EH (cell line): ENCODE measurements at regions not wholly inside any gene's neighbourhood (a gene's known extent, or its start where the extent isn't known, plus 50 kb on each side); places are given as distances from the start of the nearest gene placed in this dataset.

ENCODE experiments used
- DNase-seq: peaks from one replicate; pipeline ENCODE4 v3.0.0-alpha.2; 2015; ENCODE audit warnings: low read depth

DNA sequence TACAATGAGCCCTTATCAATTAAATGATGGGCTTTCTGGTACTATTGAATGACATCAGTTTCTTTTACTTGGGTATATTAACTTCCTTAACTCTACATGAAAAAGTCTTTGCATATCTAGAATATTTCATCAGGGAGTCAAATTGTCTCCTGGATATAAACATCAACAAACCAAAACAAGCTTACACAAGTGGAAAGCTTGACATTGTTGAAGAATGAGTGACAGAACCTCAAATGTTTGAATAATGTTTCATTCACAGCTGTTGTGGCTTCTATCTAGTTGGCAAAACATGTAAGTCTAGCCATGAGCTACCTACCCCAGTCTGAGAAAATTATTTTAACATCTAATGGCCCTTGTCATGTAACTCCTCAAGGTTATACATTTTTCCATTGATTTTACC lies 604.8 kb upstream of the ADAMTS5 start:
- peak; percentile 90 for DNase-seq

DNA sequence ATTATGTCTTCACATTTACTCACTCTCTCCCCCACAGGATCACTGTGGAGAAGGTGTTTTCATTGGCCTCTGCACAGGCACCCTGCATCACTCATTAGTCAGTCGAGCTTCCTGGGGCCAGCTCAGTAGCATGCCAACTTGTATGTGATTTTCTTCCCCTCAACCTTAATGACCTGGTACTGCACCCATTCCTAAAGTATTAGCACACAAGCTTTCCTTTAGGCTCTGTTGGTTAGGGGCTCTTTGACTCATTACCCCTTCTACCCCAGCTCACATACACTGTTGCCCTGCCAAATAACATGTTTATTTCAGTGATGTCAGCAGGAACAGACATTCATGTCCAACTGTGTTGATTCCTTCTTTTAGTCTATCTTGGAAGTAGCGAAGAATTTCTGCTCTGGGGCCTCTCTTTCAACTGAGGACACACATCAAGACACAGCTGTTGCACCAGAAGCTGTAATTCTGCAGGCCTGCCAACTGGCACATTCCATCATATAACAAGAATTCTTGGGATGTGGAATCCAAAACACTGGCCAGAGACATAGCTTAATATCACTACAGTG lies 603.5 kb upstream of the ADAMTS5 start:
- peak; percentile 96 for DNase-seq

GRCh38 chr21:27569831-27570230 lies 602.9 kb upstream of the ADAMTS5 start:
- peak; percentile 60 for DNase-seq

DNA sequence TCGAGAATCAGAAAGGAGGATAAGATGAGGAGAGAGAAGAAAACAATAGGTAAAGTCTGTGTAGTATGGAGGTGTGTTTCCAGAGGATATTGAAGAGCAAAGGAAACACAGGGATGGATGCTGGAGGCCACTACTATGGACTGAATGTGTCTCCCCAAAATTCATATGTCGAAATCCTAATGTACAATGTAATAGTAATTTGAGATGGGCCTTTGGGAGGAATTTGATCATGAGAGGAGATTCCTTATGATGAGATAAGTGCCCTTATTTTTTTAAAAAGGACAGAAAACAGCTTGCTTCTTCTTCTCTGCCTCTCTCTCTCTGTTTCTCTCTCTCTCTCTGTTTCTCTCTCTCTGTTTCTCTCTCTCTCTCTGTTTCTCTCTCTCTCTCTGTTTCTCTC lies 602.2 kb upstream of the ADAMTS5 start:
- peak; percentile 47 for DNase-seq

DNA sequence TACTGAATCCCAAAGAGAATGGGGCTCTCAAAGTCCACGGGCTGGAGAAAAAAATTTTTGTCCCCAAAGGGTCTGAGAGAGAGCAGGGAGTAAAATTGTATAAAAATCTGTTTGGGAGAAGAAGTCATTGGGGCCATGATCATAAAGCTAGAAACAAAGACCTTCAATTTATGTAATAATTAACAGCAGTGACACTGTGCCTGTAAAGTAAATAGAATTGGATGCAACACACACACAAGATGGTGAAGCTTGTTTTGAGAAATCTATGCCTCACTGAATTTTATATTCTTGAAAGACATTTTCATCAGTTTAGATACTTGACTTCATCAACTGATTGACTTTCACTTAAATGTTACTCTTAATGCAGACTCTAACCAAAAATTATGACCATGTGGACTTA lies 600.5 kb upstream of the ADAMTS5 start:
- no peak for DNase-seq

- DNase-seq, result no peak
These were observed 599.6 kb upstream of the ADAMTS5 start for GRCh38 chr21:27566521-27566920.

- DNase-seq, result no peak
These were observed 598.5 kb upstream of the ADAMTS5 start for GRCh38 chr21:27565364-27565763.

- peak; percentile 83 for DNase-seq
These were observed 597.9 kb upstream of the ADAMTS5 start for GRCh38 chr21:27564684-27565301.

- no peak for DNase-seq
These were observed 595.4 kb upstream of the ADAMTS5 start for GRCh38 chr21:27562303-27562702.

- DNase-seq, result no peak
These were observed 594.2 kb upstream of the ADAMTS5 start for GRCh38 chr21:27561116-27561515.

- DNase-seq, result peak; percentile 49
These were observed 590.5 kb upstream of the ADAMTS5 start for GRCh38 chr21:27557356-27557755.

GRCh38 chr21:27555996-27556395 lies 589.1 kb upstream of the ADAMTS5 start:
- DNase-seq, result peak; percentile 72

- DNase-seq, result peak; percentile 35
These were observed 583.4 kb upstream of the ADAMTS5 start for GRCh38 chr21:27550287-27550686.

- DNase-seq, result no peak
These were observed 581.6 kb upstream of the ADAMTS5 start for GRCh38 chr21:27548486-27548885.

GRCh38 chr21:27545754-27546349 lies 579.0 kb upstream of the ADAMTS5 start:
- DNase-seq, result no peak

- peak; percentile 81 for DNase-seq
These were observed 575.2 kb upstream of the ADAMTS5 start for GRCh38 chr21:27542126-27542525.

GRCh38 chr21:27536319-27536718 lies 569.4 kb upstream of the ADAMTS5 start:
- DNase-seq, result peak; percentile 62

- no peak for DNase-seq
These were observed 568.3 kb upstream of the ADAMTS5 start for GRCh38 chr21:27535188-27535587.

DNA sequence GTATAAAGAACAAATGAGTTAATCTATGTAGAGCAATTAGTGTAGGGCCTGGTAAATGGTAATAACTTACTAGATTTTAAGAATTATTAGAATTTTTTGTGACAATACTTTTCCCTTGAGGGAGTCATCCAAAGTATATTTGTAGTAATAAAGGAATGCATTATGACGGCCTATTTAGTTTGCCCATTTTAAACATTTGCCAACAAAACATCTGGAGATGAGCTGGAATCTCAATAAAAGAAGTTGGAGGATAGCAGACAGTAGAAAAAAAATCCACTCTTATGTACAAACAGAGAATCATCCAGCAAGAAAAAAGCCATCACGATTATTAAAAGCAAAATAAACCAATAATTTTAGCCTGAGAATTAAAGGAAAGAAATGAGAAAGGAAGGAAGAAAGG lies 567.3 kb upstream of the ADAMTS5 start:
- no peak for DNase-seq

GRCh38 chr21:27532076-27532475 lies 565.2 kb upstream of the ADAMTS5 start:
- DNase-seq, result peak; percentile 59

- peak; percentile 65 for DNase-seq
These were observed 561.8 kb upstream of the ADAMTS5 start for GRCh38 chr21:27528697-27529096.

DNA sequence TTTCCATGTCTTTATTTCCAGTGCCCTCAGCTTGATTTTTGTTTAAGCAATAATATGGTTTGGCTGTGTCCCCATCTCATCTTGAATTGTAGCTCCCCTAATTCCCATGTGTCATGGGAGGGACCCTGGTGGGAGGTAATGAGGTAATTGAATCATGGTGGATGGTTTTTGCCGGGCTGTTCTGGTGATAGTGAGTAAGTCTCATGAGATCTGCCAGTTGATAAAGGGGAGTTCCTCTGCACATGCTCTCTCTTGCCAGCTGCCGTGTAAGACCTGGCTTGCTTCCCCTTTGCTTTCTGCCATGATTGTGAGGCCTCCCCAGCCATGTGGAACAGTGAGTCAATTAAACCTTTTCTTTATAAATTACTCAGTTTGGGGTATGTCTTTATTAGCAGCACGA lies 559.6 kb upstream of the ADAMTS5 start:
- no peak for DNase-seq

DNA sequence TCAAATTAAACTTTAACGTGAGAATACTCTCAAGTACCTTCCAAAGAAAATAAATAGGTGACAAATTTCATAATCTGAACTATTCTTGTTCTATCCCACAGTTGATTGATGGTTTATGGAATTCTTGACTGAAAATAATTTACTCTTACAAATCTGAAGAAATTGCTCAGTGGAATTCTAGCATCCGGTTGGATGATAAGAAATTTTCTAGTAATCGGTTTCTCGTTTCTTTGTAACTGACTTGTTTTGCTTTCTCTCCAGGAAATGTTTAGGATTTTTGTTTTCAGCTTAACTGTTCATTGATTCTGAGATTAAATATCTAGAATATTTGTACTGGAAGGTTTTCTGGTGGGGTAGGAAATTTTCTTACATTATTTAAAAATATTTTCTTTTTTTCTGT lies 558.9 kb upstream of the ADAMTS5 start:
- no peak for DNase-seq

DNA sequence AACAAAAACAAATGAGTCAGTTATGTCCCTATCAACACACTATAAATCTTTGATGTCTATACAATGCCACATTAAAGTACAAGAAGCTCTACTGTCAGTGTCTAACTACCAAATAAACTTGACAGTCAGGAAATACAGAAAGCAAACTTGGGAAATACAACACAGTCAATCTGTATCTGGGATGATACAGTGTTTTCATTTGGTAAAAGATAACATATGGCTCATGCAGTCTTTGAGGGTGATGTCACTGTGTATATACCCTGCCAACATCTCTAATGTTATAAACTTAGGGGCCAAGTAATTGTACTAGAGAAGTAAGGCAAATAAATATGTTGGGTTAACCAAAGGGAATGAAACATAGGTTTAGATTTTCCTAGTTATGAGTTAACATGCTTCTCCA lies 552.5 kb upstream of the ADAMTS5 start:
- DNase-seq, result peak; percentile 94
